ENCODE measurements at regions not wholly inside any gene's neighbourhood (a gene's known extent, or its start where the extent isn't known, plus 50 kb on each side); places are given as distances from the start of the nearest gene placed in this dataset.

- Histone ChIP-seq H3K4me3 (ENCODE audit: insufficient read depth, low read length) (no peak overlapping the region), H2AFZ (ENCODE audit: low read length) (no peak overlapping the region), H4K20me1 (ENCODE audit: insufficient read depth, low read length) (no peaks in the 10 kb centered on the region), H3K4me2 (ENCODE audit: insufficient read depth, low read length) (no peak overlapping the region), H3K36me3 (ENCODE audit: insufficient read depth, low read length) (no peaks in the 10 kb centered on the region), H3K79me2 (ENCODE audit: insufficient read depth, low read length) (no peaks in the 10 kb centered on the region), H3K4me1 (ENCODE audit: insufficient read depth, low read length) (no peaks in the 10 kb centered on the region), H3K27ac (ENCODE audit: low read depth, low read length) (no peak overlapping the region), H3K27me3 (ENCODE audit: insufficient read depth, low read length) (no peaks in the 10 kb centered on the region), H3K9me3 (ENCODE audit: low read depth, low read length) (no peaks in the 10 kb centered on the region)
- TF ChIP-seq CTCF (IDR thresholded peaks at IDR 0.05; ENCODE audit: extremely low read depth, low read depth, low read length), result no peak
- no peak for DNase-seq (ENCODE audit: insufficient read length, low spot score, missing footprints)
Observed at GRCh38 chr18:73007195-73007914, 139.6 kb upstream of the NETO1 start.

- Histone ChIP-seq H3K27ac (ENCODE audit: low read depth, low read length) (no peak overlapping the region), H3K79me2 (ENCODE audit: insufficient read depth, low read length) (no peaks in the 10 kb centered on the region), H3K27me3 (ENCODE audit: insufficient read depth, low read length) (no peaks in the 10 kb centered on the region), H3K9me3 (ENCODE audit: low read depth, low read length) (no peaks in the 10 kb centered on the region), H3K4me3 (ENCODE audit: insufficient read depth, low read length) (no peak overlapping the region), H4K20me1 (ENCODE audit: insufficient read depth, low read length) (no peaks in the 10 kb centered on the region), H3K4me1 (ENCODE audit: insufficient read depth, low read length) (no peaks in the 10 kb centered on the region), H3K4me2 (ENCODE audit: insufficient read depth, low read length) (no peak overlapping the region), H2AFZ (ENCODE audit: low read length) (no peak overlapping the region), H3K36me3 (ENCODE audit: insufficient read depth, low read length) (no peaks in the 10 kb centered on the region)
- no peak for TF ChIP-seq CTCF (IDR thresholded peaks at IDR 0.05; ENCODE audit: extremely low read depth, low read depth, low read length)
- no peak for DNase-seq (ENCODE audit: insufficient read length, low spot score, missing footprints)
Observed at GRCh38 chr18:73006331-73006730, 138.5 kb upstream of the NETO1 start.

GRCh38 chr18:73004260-73004659, 136.5 kb upstream of the NETO1 start:
- H3K36me3 ChIP-seq (ENCODE audit: insufficient read depth, low read length), result no peaks in the 10 kb centered on the region
- H4K20me1 ChIP-seq (ENCODE audit: insufficient read depth, low read length), result no peaks in the 10 kb centered on the region
- H3K9me3 ChIP-seq (ENCODE audit: low read depth, low read length), result no peaks in the 10 kb centered on the region
- H3K4me1 ChIP-seq (ENCODE audit: insufficient read depth, low read length), result no peaks in the 10 kb centered on the region
- H3K27ac ChIP-seq (ENCODE audit: low read depth, low read length), result no peak overlapping the region
- H3K4me2 ChIP-seq (ENCODE audit: insufficient read depth, low read length), result no peak overlapping the region
- TF ChIP-seq CTCF (IDR thresholded peaks at IDR 0.05; ENCODE audit: extremely low read depth, low read depth, low read length), result no peak
- no peak for DNase-seq (ENCODE audit: insufficient read length, low spot score, missing footprints)
- no peak overlapping the region for H2AFZ ChIP-seq (ENCODE audit: low read length)
- H3K4me3 ChIP-seq (ENCODE audit: insufficient read depth, low read length), result no peak overlapping the region
- no peaks in the 10 kb centered on the region for H3K79me2 ChIP-seq (ENCODE audit: insufficient read depth, low read length)
- no peaks in the 10 kb centered on the region for H3K27me3 ChIP-seq (ENCODE audit: insufficient read depth, low read length)

GRCh38 chr18:72999971-73000607, 132.3 kb upstream of the NETO1 start:
- Histone ChIP-seq H3K27me3 (ENCODE audit: insufficient read depth, low read length) (no peaks in the 10 kb centered on the region), H3K27ac (ENCODE audit: low read depth, low read length) (no peak overlapping the region), H3K4me2 (ENCODE audit: insufficient read depth, low read length) (no peak overlapping the region), H2AFZ (ENCODE audit: low read length) (no peak overlapping the region), H3K4me1 (ENCODE audit: insufficient read depth, low read length) (no peaks in the 10 kb centered on the region), H3K9me3 (ENCODE audit: low read depth, low read length) (no peaks in the 10 kb centered on the region), H3K36me3 (ENCODE audit: insufficient read depth, low read length) (no peaks in the 10 kb centered on the region), H3K4me3 (ENCODE audit: insufficient read depth, low read length) (no peak overlapping the region), H3K79me2 (ENCODE audit: insufficient read depth, low read length) (no peaks in the 10 kb centered on the region), H4K20me1 (ENCODE audit: insufficient read depth, low read length) (no peaks in the 10 kb centered on the region)
- TF ChIP-seq CTCF (IDR thresholded peaks at IDR 0.05; ENCODE audit: extremely low read depth, low read depth, low read length), result no peak
- no peak for DNase-seq (ENCODE audit: insufficient read length, low spot score, missing footprints)

All from osteoblast (primary cell).